ENCODE measurements at regions not wholly inside any gene's neighbourhood (a gene's known extent, or its start where the extent isn't known, plus 50 kb on each side); places are given as distances from the start of the nearest gene placed in this dataset.

DNA sequence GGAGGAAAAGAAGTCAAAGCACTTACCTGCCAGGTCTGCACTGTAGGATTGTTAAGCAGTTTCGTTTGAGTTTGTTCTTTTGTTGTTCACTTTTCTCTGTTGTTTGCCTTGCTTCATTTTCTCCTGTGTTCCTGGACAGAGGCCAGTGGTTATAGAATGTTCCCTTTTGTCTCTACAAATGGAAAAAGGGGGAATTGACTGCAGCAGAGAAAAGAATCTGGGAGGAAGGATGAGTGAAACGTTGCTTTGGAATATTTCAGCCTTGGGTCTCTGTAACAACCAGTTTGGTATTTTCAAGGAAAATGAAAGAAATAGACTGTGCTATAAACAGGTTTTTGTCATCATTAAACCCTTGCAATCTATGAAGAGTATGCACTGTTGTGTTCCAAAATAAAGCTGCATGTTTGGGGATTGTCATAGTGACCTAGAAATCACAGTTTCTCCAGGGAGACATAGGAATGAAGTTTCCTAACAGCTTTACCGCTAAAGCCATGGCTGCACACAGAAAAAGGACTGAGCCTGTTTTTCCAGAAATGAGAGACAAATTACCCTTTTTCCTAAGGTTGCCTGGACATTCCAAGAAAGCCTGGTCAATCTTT is 60.8 kb upstream of the HABP2 start (continued):
- TF ChIP-seq, protein P1, sequence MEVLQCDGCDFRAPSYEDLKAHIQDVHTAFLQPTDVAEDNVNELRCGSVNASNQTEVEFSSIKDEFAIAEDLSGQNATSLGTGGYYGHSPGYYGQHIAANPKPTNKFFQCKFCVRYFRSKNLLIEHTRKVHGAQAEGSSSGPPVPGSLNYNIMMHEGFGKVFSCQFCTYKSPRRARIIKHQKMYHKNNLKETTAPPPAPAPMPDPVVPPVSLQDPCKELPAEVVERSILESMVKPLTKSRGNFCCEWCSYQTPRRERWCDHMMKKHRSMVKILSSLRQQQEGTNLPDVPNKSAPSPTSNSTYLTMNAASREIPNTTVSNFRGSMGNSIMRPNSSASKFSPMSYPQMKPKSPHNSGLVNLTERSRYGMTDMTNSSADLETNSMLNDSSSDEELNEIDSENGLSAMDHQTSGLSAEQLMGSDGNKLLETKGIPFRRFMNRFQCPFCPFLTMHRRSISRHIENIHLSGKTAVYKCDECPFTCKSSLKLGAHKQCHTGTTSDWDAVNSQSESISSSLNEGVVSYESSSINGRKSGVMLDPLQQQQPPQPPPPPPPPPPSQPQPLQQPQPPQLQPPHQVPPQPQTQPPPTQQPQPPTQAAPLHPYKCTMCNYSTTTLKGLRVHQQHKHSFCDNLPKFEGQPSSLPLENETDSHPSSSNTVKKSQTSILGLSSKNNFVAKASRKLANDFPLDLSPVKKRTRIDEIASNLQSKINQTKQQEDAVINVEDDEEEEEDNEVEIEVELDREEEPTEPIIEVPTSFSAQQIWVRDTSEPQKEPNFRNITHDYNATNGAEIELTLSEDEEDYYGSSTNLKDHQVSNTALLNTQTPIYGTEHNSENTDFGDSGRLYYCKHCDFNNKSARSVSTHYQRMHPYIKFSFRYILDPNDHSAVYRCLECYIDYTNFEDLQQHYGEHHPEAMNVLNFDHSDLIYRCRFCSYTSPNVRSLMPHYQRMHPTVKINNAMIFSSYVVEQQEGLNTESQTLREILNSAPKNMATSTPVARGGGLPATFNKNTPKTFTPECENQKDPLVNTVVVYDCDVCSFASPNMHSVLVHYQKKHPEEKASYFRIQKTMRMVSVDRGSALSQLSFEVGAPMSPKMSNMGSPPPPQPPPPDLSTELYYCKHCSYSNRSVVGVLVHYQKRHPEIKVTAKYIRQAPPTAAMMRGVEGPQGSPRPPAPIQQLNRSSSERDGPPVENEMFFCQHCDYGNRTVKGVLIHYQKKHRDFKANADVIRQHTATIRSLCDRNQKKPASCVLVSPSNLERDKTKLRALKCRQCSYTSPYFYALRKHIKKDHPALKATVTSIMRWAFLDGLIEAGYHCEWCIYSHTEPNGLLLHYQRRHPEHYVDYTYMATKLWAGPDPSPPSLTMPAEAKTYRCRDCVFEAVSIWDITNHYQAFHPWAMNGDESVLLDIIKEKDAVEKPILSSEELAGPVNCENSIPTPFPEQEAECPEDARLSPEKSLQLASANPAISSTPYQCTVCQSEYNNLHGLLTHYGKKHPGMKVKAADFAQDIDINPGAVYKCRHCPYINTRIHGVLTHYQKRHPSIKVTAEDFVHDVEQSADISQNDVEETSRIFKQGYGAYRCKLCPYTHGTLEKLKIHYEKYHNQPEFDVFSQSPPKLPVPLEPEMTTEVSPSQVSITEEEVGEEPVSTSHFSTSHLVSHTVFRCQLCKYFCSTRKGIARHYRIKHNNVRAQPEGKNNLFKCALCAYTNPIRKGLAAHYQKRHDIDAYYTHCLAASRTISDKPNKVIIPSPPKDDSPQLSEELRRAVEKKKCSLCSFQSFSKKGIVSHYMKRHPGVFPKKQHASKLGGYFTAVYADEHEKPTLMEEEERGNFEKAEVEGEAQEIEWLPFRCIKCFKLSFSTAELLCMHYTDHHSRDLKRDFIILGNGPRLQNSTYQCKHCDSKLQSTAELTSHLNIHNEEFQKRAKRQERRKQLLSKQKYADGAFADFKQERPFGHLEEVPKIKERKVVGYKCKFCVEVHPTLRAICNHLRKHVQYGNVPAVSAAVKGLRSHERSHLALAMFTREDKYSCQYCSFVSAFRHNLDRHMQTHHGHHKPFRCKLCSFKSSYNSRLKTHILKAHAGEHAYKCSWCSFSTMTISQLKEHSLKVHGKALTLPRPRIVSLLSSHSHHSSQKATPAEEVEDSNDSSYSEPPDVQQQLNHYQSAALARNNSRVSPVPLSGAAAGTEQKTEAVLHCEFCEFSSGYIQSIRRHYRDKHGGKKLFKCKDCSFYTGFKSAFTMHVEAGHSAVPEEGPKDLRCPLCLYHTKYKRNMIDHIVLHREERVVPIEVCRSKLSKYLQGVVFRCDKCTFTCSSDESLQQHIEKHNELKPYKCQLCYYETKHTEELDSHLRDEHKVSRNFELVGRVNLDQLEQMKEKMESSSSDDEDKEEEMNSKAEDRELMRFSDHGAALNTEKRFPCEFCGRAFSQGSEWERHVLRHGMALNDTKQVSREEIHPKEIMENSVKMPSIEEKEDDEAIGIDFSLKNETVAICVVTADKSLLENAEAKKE (CRISPR knock-in tag; IDR thresholded peaks at IDR 0.05) = no peak
- TF ChIP-seq, protein P2, sequence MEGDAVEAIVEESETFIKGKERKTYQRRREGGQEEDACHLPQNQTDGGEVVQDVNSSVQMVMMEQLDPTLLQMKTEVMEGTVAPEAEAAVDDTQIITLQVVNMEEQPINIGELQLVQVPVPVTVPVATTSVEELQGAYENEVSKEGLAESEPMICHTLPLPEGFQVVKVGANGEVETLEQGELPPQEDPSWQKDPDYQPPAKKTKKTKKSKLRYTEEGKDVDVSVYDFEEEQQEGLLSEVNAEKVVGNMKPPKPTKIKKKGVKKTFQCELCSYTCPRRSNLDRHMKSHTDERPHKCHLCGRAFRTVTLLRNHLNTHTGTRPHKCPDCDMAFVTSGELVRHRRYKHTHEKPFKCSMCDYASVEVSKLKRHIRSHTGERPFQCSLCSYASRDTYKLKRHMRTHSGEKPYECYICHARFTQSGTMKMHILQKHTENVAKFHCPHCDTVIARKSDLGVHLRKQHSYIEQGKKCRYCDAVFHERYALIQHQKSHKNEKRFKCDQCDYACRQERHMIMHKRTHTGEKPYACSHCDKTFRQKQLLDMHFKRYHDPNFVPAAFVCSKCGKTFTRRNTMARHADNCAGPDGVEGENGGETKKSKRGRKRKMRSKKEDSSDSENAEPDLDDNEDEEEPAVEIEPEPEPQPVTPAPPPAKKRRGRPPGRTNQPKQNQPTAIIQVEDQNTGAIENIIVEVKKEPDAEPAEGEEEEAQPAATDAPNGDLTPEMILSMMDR (conservative IDR thresholded peaks at IDR 0.05; ENCODE audit: low read depth in 2 of 2) = no peak
- TF ChIP-seq POLR2AphosphoS5 (IDR thresholded peaks at IDR 0.05; ENCODE audit: low read depth) (no peak), EZH2 (IDR thresholded peaks at IDR 0.05; ENCODE audit: low read depth, unreplicated experiment) (no peak), EZH2phosphoT487 (IDR thresholded peaks at IDR 0.05; ENCODE audit: unreplicated experiment) (no peak)
- TF ChIP-seq, protein P3, sequence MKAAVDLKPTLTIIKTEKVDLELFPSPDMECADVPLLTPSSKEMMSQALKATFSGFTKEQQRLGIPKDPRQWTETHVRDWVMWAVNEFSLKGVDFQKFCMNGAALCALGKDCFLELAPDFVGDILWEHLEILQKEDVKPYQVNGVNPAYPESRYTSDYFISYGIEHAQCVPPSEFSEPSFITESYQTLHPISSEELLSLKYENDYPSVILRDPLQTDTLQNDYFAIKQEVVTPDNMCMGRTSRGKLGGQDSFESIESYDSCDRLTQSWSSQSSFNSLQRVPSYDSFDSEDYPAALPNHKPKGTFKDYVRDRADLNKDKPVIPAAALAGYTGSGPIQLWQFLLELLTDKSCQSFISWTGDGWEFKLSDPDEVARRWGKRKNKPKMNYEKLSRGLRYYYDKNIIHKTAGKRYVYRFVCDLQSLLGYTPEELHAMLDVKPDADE (IDR thresholded peaks at IDR 0.05) = no peak

DNA sequence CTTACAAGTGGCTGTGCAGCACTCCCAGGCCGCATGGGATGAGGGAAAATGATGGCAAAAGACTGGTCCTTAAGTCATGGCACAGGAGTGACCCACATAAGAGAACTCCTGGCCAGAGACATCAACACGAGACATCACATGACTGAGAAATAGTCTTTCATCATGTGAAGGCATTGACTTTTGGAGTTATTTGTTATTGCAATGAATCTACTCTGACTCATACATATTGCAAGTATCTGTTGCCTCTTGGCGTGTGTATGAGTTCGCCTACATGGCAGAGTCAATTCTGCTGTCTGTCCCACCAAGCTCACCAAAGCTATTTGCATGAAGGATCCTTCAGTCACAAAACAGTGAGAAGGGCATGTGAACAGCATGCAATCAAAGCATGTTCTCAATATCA is 59.7 kb upstream of the HABP2 start:
- Mint-ChIP-seq H3K27ac (no peak overlapping the region), H3K36me3 (ENCODE audit: low read depth) (no peaks in the 10 kb centered on the region), H3K27me3 (ENCODE audit: insufficient read depth, low read depth, poor library complexity) (peaks cover 2% of the 10 kb centered on the region), H3K4me1 (peaks cover 12% of the 10 kb centered on the region), H3K9me3 (no peaks in the 10 kb centered on the region), H3K4me3 (no peak overlapping the region)
- H2AFZ ChIP-seq = no peak overlapping the region
- H3K4me3 ChIP-seq = no peak overlapping the region
- H3K36me3 ChIP-seq (ENCODE audit: insufficient read depth) = no peaks in the 10 kb centered on the region
- no peaks in the 10 kb centered on the region for H3K4me1 ChIP-seq (ENCODE audit: insufficient read depth)
- DNase-seq (ENCODE audit: low spot score) (no peak), ATAC-seq (no peak)
- no peaks in the 10 kb centered on the region for H3K9me2 ChIP-seq (ENCODE audit: insufficient read depth)
- H3F3A ChIP-seq (replicated peaks; ENCODE audit: low read depth) = no peaks in the 10 kb centered on the region
- H3K79me2 ChIP-seq (replicated peaks; ENCODE audit: insufficient read depth) = no peaks in the 10 kb centered on the region
- H4K20me1 ChIP-seq (replicated peaks; ENCODE audit: insufficient read depth) = no peaks in the 10 kb centered on the region
- no peaks in the 10 kb centered on the region for H3K27me3 ChIP-seq (ENCODE audit: insufficient read depth)
- H3K27ac ChIP-seq (ENCODE audit: low read depth) = no peak overlapping the region
- H3K4me2 ChIP-seq = no peak overlapping the region
- TF ChIP-seq, protein P2 (conservative IDR thresholded peaks at IDR 0.05; ENCODE audit: low read depth in 2 of 2) = no peak
